HEK293T (cell line): ENCODE measurements at regions not wholly inside any gene's neighbourhood (a gene's known extent, or its start where the extent isn't known, plus 50 kb on each side); places are given as distances from the start of the nearest gene placed in this dataset.

Experiments used
- ARNT ChIP-seq: fragments of 450-650 bp; IDR thresholded peaks from 2 replicates; pipeline ENCODE4 v1.6.1; 2017; ENCODE audit warnings: mild to moderate bottlenecking
- BHLHE40 ChIP-seq: fragments of 450-650 bp; IDR thresholded peaks from 2 replicates; pipeline ENCODE4 v1.6.1; 2016; ENCODE audit warnings: mild to moderate bottlenecking, moderate library complexity, borderline replicate concordance
- ELF4 ChIP-seq: fragments of 450-650 bp; IDR thresholded peaks from 2 replicates; pipeline ENCODE4 v1.6.1; 2017; ENCODE audit warnings: antibody characterized with exemption
- FOXA1 ChIP-seq: fragments of 450-650 bp; IDR thresholded peaks from 2 replicates; pipeline ENCODE4 v1.6.1; 2016; ENCODE audit warnings: mild to moderate bottlenecking
- FOXK2 ChIP-seq: fragments of 450-650 bp; IDR thresholded peaks from 2 replicates; pipeline ENCODE4 v1.6.1; 2016; ENCODE audit warnings: mild to moderate bottlenecking
- FOXM1 ChIP-seq: fragments of 450-650 bp; IDR thresholded peaks from 2 replicates; pipeline ENCODE4 v1.6.1; 2017; ENCODE audit warnings: mild to moderate bottlenecking, borderline replicate concordance
- HDGF ChIP-seq: fragments of 450-650 bp; IDR thresholded peaks from 2 replicates; pipeline ENCODE4 v1.6.1; 2017; ENCODE audit warnings: antibody characterized with exemption, borderline replicate concordance
- L3MBTL2 ChIP-seq: fragments of 450-650 bp; conservative IDR thresholded peaks from 2 replicates; pipeline ENCODE4 v1.6.1; 2016; ENCODE audit warnings: mild to moderate bottlenecking
- NFRKB ChIP-seq: fragments of 450-650 bp; IDR thresholded peaks from 2 replicates; pipeline ENCODE4 v1.6.1; 2016; ENCODE audit warnings: mild to moderate bottlenecking, moderate library complexity
- SP1 ChIP-seq: fragments of 450-650 bp; IDR thresholded peaks from 2 replicates; pipeline ENCODE4 v1.6.1; 2017
- SUZ12 ChIP-seq: fragments of 450-650 bp; IDR thresholded peaks from 2 replicates; pipeline ENCODE4 v1.6.1; 2016; ENCODE audit warnings: mild to moderate bottlenecking
- TARDBP ChIP-seq: fragments of 450-650 bp; IDR thresholded peaks from 2 replicates; pipeline ENCODE4 v1.6.1; 2016
- ZNF384 ChIP-seq: fragments of 450-650 bp; IDR thresholded peaks from 2 replicates; pipeline ENCODE4 v1.6.1; 2016
- TF ChIP-seq, protein P1 (sequence below): fragments of 450-650 bp; IDR thresholded peaks from 2 replicates; pipeline ENCODE4 v1.6.1; 2016

- TF ChIP-seq SUZ12, result no peak
- no peak for TF ChIP-seq FOXM1
- TF ChIP-seq BHLHE40, result no peak
- no peak for TF ChIP-seq SP1
- no peak for TF ChIP-seq TARDBP
- TF ChIP-seq ELF4, result no peak
- TF ChIP-seq FOXA1, result no peak
- no peak for TF ChIP-seq HDGF
- no peak for TF ChIP-seq NFRKB
- TF ChIP-seq, protein P1, sequence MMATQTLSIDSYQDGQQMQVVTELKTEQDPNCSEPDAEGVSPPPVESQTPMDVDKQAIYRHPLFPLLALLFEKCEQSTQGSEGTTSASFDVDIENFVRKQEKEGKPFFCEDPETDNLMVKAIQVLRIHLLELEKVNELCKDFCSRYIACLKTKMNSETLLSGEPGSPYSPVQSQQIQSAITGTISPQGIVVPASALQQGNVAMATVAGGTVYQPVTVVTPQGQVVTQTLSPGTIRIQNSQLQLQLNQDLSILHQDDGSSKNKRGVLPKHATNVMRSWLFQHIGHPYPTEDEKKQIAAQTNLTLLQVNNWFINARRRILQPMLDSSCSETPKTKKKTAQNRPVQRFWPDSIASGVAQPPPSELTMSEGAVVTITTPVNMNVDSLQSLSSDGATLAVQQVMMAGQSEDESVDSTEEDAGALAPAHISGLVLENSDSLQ, result no peak
- TF ChIP-seq FOXK2, result no peak
- TF ChIP-seq L3MBTL2, result no peak
- TF ChIP-seq ZNF384, result no peak
- no peak for TF ChIP-seq ARNT
Measured at GRCh38 chr20:9927224-9927623, 88.3 kb upstream of the PAK5 start.
